CD14-positive monocyte (primary cell): ENCODE measurements at regions not wholly inside any gene's neighbourhood (a gene's known extent, or its start where the extent isn't known, plus 50 kb on each side); places are given as distances from the start of the nearest gene placed in this dataset.

Experiments used
- DNase-seq, 3 donors: peaks; one replicate each; pipeline ENCODE4 v3.0.0-alpha.2; 2011 to 2022
- H2AFZ ChIP-seq: 2 replicates; pipeline ENCODE4 v1.6.0; 2012; ENCODE audit warnings: mild to moderate bottlenecking, low read depth, low read length, inconsistent platforms; ENCODE audit not compliant: insufficient read depth, poor library complexity, severe bottlenecking
- H3K27ac ChIP-seq, 2 donors: 1 replicate in 1 of 2; 2 replicates in 1 of 2; pipeline ENCODE4 v1.5.1; 2012 to 2013; ENCODE audit warnings: low read length in 2 of 2, control low read depth in 1 of 2, inconsistent platforms in 1 of 2, low read depth in 1 of 2, mild to moderate bottlenecking in 1 of 2
- H3K27me3 ChIP-seq, 2 donors: one replicate each; pipeline versions ENCODE4 v1.6.0 to v1.6.1; 2011 to 2013; ENCODE audit warnings: low read length in 2 of 2; ENCODE audit not compliant: control insufficient read depth in 2 of 2, insufficient read depth in 2 of 2
- H3K36me3 ChIP-seq, 2 donors: replicated peaks in 1 of 2; 1 replicate in 1 of 2; 2 replicates in 1 of 2; pipeline versions ENCODE4 v1.5.1 to v1.6.1; 2012 to 2013; ENCODE audit warnings: low read length in 2 of 2, control low read depth in 1 of 2, inconsistent platforms in 1 of 2, mild to moderate bottlenecking in 1 of 2; ENCODE audit not compliant: insufficient read depth in 2 of 2, control insufficient read depth in 1 of 2
- H3K4me1 ChIP-seq, 2 donors: 1 replicate in 1 of 2; 2 replicates in 1 of 2; pipeline versions ENCODE4 v1.5.1 to v1.6.1; 2012 to 2013; ENCODE audit warnings: low read length in 2 of 2, control low read depth in 1 of 2, inconsistent platforms in 1 of 2, mild to moderate bottlenecking in 1 of 2, moderate library complexity in 1 of 2; ENCODE audit not compliant: insufficient read depth in 2 of 2, control insufficient read depth in 1 of 2
- H3K4me2 ChIP-seq: replicated peaks from 2 replicates; pipeline ENCODE3; 2012; ENCODE audit warnings: low read length, moderate library complexity, mild to moderate bottlenecking; ENCODE audit not compliant: poor library complexity, severe bottlenecking; ENCODE audit errors: extremely low read depth
- H3K4me3 ChIP-seq, 3 experiments: fragments of 200-600 bp in 1 of 3; sonication (generic) in 1 of 3; replicated peaks in 1 of 3; 1 replicate in 2 of 3; 2 replicates in 1 of 3; pipeline ENCODE4 v1.5.1; 2011 to 2013; ENCODE audit warnings: low read length in 3 of 3, mild to moderate bottlenecking in 3 of 3, control low read depth in 2 of 3, low read depth in 2 of 3, inconsistent platforms in 1 of 3, moderate library complexity in 1 of 3
- H3K79me2 ChIP-seq: 2 replicates; pipeline ENCODE4 v1.6.0; 2012; ENCODE audit warnings: mild to moderate bottlenecking, control low read depth, inconsistent platforms, low read length, moderate library complexity; ENCODE audit not compliant: insufficient read depth
- H3K9ac ChIP-seq: 2 replicates; pipeline ENCODE4 v1.6.0; 2017; ENCODE audit warnings: low read length, mild to moderate bottlenecking; ENCODE audit not compliant: insufficient read depth, poor library complexity, severe bottlenecking
- H3K9me3 ChIP-seq, 2 donors: replicated peaks in 1 of 2; 1 replicate in 1 of 2; 2 replicates in 1 of 2; pipeline versions ENCODE4 v1.5.1 to v1.6.1; 2012 to 2013; ENCODE audit warnings: low read length in 2 of 2, control low read depth in 1 of 2; ENCODE audit not compliant: control insufficient read depth in 1 of 2, insufficient read depth in 1 of 2
- H4K20me1 ChIP-seq: 2 replicates; pipeline ENCODE4 v1.6.0; 2012; ENCODE audit warnings: mild to moderate bottlenecking, low read length, control low read depth, moderate library complexity; ENCODE audit not compliant: insufficient read depth
- H3K27ac Mint-ChIP-seq, 7 donors: one replicate each; pipeline ENCODE4 v1.8.0; 2020; ENCODE audit warnings: mild to moderate bottlenecking in 7 of 7, mixed read lengths in 7 of 7, moderate library complexity in 6 of 7, inconsistent platforms in 2 of 7
- H3K27me3 Mint-ChIP-seq, 3 donors: one replicate each; pipeline ENCODE4 v1.8.0; 2021 to 2022; ENCODE audit warnings: low read depth in 3 of 3, mild to moderate bottlenecking in 3 of 3, mixed read lengths in 3 of 3, moderate library complexity in 3 of 3, inconsistent platforms in 1 of 3
- H3K36me3 Mint-ChIP-seq, 2 donors: one replicate each; pipeline ENCODE4 v1.8.0; 2020; ENCODE audit warnings: mixed read lengths in 2 of 2, inconsistent platforms in 1 of 2, mild to moderate bottlenecking in 1 of 2
- H3K4me1 Mint-ChIP-seq: one replicate; pipeline ENCODE4 v1.8.0; 2020; ENCODE audit warnings: mild to moderate bottlenecking, mixed read lengths
- H3K4me3 Mint-ChIP-seq, 2 donors: one replicate each; pipeline ENCODE4 v1.8.0; 2020; ENCODE audit warnings: mild to moderate bottlenecking in 2 of 2, mixed read lengths in 2 of 2, moderate library complexity in 1 of 2
- H3K9me3 Mint-ChIP-seq, 7 donors: one replicate each; pipeline ENCODE4 v1.8.0; 2020 to 2022; ENCODE audit warnings: mixed read lengths in 7 of 7, mild to moderate bottlenecking in 6 of 7, moderate library complexity in 6 of 7, inconsistent platforms in 2 of 7
- WGBS: methylation state at CpG from one replicate; pipeline ENCODE4 v1.1.5; 2013; ENCODE audit warnings: missing lambda C conversion rate; ENCODE audit not compliant: insufficient coverage; 5-methylcytosine and 5-hydroxymethylcytosine counted together
- intact Hi-C, 2 donors: fragments of 100-400 bp; cut with micrococcal nuclease; formaldehyde crosslinking; loops; one replicate each; pipeline versions ENCODE4 v1.15.0 to v1.15.1; 2023
- TF ChIP-seq, protein P1 (sequence below): fragments of 200-600 bp; IDR thresholded peaks from one replicate; pipeline ENCODE4 v1.8.0; 2022; ENCODE audit warnings: antibody characterized with exemption, mild to moderate bottlenecking

DNA sequence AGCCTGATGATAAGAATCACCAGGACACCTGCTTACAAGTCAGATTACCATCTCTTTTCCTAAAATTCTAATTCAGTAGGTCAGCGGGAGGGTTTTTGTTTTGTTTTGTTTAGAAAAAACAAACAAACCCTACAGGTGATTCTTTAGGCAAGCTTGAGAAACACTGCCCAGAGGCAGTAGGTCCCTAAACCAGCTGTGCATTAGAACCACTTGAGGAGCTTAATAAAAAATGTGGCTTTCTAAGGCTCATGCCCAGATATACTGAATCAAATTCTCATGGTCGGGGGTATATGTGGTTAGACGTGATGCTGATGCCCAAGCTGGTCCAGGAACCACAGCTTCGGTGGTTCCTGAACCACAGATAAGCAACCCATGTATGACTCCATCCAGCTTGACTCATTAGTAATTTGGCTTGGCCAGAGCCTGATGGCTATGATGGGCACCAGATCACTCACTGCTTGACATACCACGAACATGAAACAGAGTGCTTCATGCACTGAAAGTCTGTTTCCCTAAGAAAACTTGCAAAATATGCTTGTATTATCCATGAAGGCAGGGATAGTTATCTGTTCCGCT is 338.1 kb upstream of the F9 start:
- no peaks in the 10 kb centered on the region for H4K20me1 ChIP-seq
- Mint-ChIP-seq H3K4me1 (peaks cover 7% of the 10 kb centered on the region), H3K27me3 (peaks cover 23 to 30% (median 26%) of the 10 kb centered on the region in 3 donors), H3K4me3 (no peak overlapping the region), H3K36me3 (no peaks in the 10 kb centered on the region), H3K9me3 (peaks cover 0 to 4% (median 2%) of the 10 kb centered on the region in 7 donors), H3K27ac (no peak overlapping the region)
- H3K4me1 ChIP-seq: peaks cover 5 to 8% of the 10 kb centered on the region in 2 donors
- H3K27me3 ChIP-seq: peaks cover 31 to 42% of the 10 kb centered on the region in 2 donors
- no peaks in the 10 kb centered on the region for H3K79me2 ChIP-seq
- no peaks in the 10 kb centered on the region for H3K9me3 ChIP-seq
- H3K4me2 ChIP-seq: no peak overlapping the region
- H2AFZ ChIP-seq: no peak overlapping the region
- DNase-seq: no peak
- no peak overlapping the region for H3K27ac ChIP-seq
- no peak overlapping the region for H3K9ac ChIP-seq
- WGBS: no CpG with 5 or more reads among the region's 6 CpGs
- H3K36me3 ChIP-seq: no peaks in the 10 kb centered on the region
- intact Hi-C loops: no loop called here
- TF ChIP-seq, protein P1, sequence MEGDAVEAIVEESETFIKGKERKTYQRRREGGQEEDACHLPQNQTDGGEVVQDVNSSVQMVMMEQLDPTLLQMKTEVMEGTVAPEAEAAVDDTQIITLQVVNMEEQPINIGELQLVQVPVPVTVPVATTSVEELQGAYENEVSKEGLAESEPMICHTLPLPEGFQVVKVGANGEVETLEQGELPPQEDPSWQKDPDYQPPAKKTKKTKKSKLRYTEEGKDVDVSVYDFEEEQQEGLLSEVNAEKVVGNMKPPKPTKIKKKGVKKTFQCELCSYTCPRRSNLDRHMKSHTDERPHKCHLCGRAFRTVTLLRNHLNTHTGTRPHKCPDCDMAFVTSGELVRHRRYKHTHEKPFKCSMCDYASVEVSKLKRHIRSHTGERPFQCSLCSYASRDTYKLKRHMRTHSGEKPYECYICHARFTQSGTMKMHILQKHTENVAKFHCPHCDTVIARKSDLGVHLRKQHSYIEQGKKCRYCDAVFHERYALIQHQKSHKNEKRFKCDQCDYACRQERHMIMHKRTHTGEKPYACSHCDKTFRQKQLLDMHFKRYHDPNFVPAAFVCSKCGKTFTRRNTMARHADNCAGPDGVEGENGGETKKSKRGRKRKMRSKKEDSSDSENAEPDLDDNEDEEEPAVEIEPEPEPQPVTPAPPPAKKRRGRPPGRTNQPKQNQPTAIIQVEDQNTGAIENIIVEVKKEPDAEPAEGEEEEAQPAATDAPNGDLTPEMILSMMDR: no peak
- H3K4me3 ChIP-seq: no peak overlapping the region

DNA sequence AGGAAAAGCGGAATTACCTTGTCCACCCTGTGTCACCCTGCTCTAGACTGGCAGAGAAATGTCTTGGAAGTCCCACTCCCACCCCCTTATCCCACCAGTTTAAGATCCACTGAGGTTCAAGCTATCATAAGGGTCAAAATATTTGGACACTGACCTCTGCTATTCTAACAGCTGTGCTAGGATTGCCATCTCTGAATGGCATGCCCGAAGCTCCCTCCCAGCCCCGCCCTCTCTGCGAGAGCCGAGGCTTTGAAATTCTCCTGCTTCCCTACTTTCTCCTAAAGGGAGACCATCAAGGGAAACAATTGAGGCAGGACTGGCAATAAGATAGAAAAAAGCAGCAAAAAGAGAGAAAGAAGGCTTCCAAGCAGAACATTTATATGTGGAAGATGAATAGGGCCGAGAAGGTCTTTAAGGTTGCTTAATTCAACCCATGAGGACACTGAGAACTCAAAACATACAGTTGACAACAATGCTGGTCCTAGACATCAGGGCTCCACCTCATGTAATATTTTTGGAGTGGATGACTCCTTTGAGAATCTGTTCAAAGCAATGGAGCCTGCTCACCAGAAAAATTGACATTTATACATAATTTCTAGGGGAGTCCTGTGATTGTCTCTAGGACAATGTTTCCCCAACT is 338.7 kb upstream of the F9 start:
- H3K4me3 ChIP-seq: no peak overlapping the region
- Mint-ChIP-seq H3K27ac (no peak overlapping the region), H3K36me3 (no peaks in the 10 kb centered on the region), H3K9me3 (peaks cover 0 to 4% (median 2%) of the 10 kb centered on the region in 7 donors), H3K4me1 (peaks cover 7% of the 10 kb centered on the region), H3K27me3 (peaks cover 23 to 29% (median 26%) of the 10 kb centered on the region in 3 donors), H3K4me3 (no peak overlapping the region)
- DNase-seq: no peak
- H3K27me3 ChIP-seq: peaks cover 29 to 40% of the 10 kb centered on the region in 2 donors
- H3K4me1 ChIP-seq: peaks cover 5 to 8% of the 10 kb centered on the region in 2 donors
- H2AFZ ChIP-seq: no peak overlapping the region
- H3K9ac ChIP-seq: no peak overlapping the region
- no peak overlapping the region for H3K27ac ChIP-seq
- intact Hi-C loops: no loop called here
- TF ChIP-seq, protein P1: no peak
- WGBS: 100% methylated on average over 1 of the region's 6 CpGs
- no peaks in the 10 kb centered on the region for H4K20me1 ChIP-seq
- no peaks in the 10 kb centered on the region for H3K36me3 ChIP-seq
- H3K9me3 ChIP-seq: no peaks in the 10 kb centered on the region
- no peaks in the 10 kb centered on the region for H3K79me2 ChIP-seq
- no peak overlapping the region for H3K4me2 ChIP-seq
